HCT116 (cell line): ENCODE measurements at regions not wholly inside any gene's neighbourhood (a gene's known extent, or its start where the extent isn't known, plus 50 kb on each side); places are given as distances from the start of the nearest gene placed in this dataset.

Source experiments
- ATAC-seq: fragments of 200-7000 bp; cut with Tn5 transposase; 2 replicates; pipeline ENCODE4 v1.9.1; 2020; ENCODE audit warnings: mild to moderate bottlenecking, moderate library complexity
- BruUV-seq: library from RNA; stranded (reverse); fragments of 400-500 nt; replicated peaks from 2 replicates; lab custom pipeline; 2021; lab: Mats Ljungman, UMichigan
- CTCF ChIA-PET: fragments of 300-600 bp; sonication (Branson Sonifier 250); formaldehyde crosslinking; loops from one replicate; lab custom pipeline; 2021; ENCODE audit warnings: antibody characterized with exemption; lab: Charles Lee
- POLR2A ChIA-PET: fragments of 300-600, 350-600 bp; sonication (Branson Sonifier 250); formaldehyde crosslinking; loops from one replicate; lab custom pipeline; 2021; ENCODE audit warnings: antibody characterized with exemption; lab: Charles Lee
- RAD21 ChIA-PET, 2 experiments: fragments of 300-600 bp; sonication (Branson Sonifier 250); formaldehyde crosslinking; loops; one replicate each; lab custom pipeline; 2023; ENCODE audit warnings: low total read pairs in 2 of 2; ENCODE audit not compliant: uncharacterized antibody in 2 of 2, unreplicated experiment in 2 of 2, low non-redundant PET in 1 of 2; lab: Charles Lee
- DNase-seq: peaks from one replicate; pipeline ENCODE4 v3.0.0-alpha.2; 2010; ENCODE audit warnings: low read depth, low spot score
- H2AFZ ChIP-seq: fragments of 200-600 bp; shearing (Covaris generic), sonication (generic); 2 replicates; pipeline ENCODE4 v1.6.1; 2017; ENCODE audit warnings: low read depth, mixed run types, mixed read lengths, antibody characterized with exemption, low read length; ENCODE audit not compliant: poor library complexity, severe bottlenecking
- H3K27ac ChIP-seq: 2 replicates; pipeline ENCODE4 v1.5.1; 2012; ENCODE audit warnings: low read depth, low read length
- H3K27me3 ChIP-seq: fragments of 200-600 bp; sonication (generic); 2 replicates; pipeline ENCODE4 v1.6.1; 2016; ENCODE audit warnings: mixed run types, low read length, mixed read lengths; ENCODE audit not compliant: insufficient read depth
- H3K36me3 ChIP-seq, 2 experiments: fragments of 200-500 bp in 1 of 2; fragments of 200-600 bp in 1 of 2; sonication (Bioruptor generic) in 1 of 2; sonication (generic) in 1 of 2; 2 replicates each; pipeline versions ENCODE4 v1.5.1 to v1.6.1; 2014 to 2016; ENCODE audit warnings: low read length in 2 of 2, inconsistent platforms in 1 of 2, mixed read lengths in 1 of 2, mixed run types in 1 of 2; ENCODE audit not compliant: insufficient read depth in 2 of 2, control insufficient read depth in 1 of 2
- H3K4me1 ChIP-seq, 2 experiments: fragments of 200-600 bp in 1 of 2; sonication (generic) in 1 of 2; 2 replicates each; pipeline versions ENCODE4 v1.5.1 to v1.6.1; 2012 to 2017; ENCODE audit warnings: low read length in 2 of 2, inconsistent platforms in 1 of 2, mild to moderate bottlenecking in 1 of 2, mixed read lengths in 1 of 2, mixed run types in 1 of 2, moderate library complexity in 1 of 2; ENCODE audit not compliant: insufficient read depth in 2 of 2, control insufficient read depth in 1 of 2
- H3K4me2 ChIP-seq: fragments of 200-600 bp; sonication (generic); 2 replicates; pipeline ENCODE4 v1.6.1; 2017; ENCODE audit warnings: mixed run types, low read length, mixed read lengths
- H3K4me3 ChIP-seq, 2 experiments: fragments of 200-600 bp in 1 of 2; sonication (generic) in 1 of 2; replicated peaks in 1 of 2; 2 replicates each; pipeline ENCODE4 v1.5.1; 2011 to 2016; ENCODE audit warnings: low read length in 2 of 2, control low read depth in 1 of 2, low read depth in 1 of 2, mild to moderate bottlenecking in 1 of 2, mixed read lengths in 1 of 2, mixed run types in 1 of 2
- H3K79me2 ChIP-seq: fragments of 200-600 bp; sonication (generic); 2 replicates; pipeline ENCODE4 v1.6.1; 2017; ENCODE audit warnings: mild to moderate bottlenecking, mixed run types, low read length, moderate library complexity, mixed read lengths; ENCODE audit not compliant: insufficient read depth
- H3K9ac ChIP-seq: fragments of 200-600 bp; sonication (generic); 2 replicates; pipeline ENCODE4 v1.6.1; 2016; ENCODE audit warnings: low read length, mixed read lengths
- H3K9me2 ChIP-seq: fragments of 200-600 bp; sonication (generic), shearing (Covaris generic); 2 replicates; pipeline ENCODE4 v1.6.1; 2017; ENCODE audit warnings: mixed run types, mild to moderate bottlenecking, moderate library complexity; ENCODE audit not compliant: insufficient read depth
- H3K9me3 ChIP-seq, 2 experiments: fragments of 200-500 bp in 1 of 2; fragments of 200-600 bp in 1 of 2; sonication (Bioruptor generic) in 1 of 2; sonication (generic) in 1 of 2; 2 replicates each; pipeline ENCODE4 v1.6.1; 2014 to 2017; ENCODE audit warnings: low read length in 2 of 2, mixed read lengths in 2 of 2, inconsistent platforms in 1 of 2, low read depth in 1 of 2, mild to moderate bottlenecking in 1 of 2, mixed run types in 1 of 2, moderate library complexity in 1 of 2; ENCODE audit not compliant: control insufficient read depth in 1 of 2, insufficient read depth in 1 of 2
- H4K20me1 ChIP-seq: fragments of 200-600 bp; sonication (generic), shearing (Covaris generic); 2 replicates; pipeline ENCODE4 v1.6.1; 2017; ENCODE audit warnings: mixed run types, mild to moderate bottlenecking, moderate library complexity; ENCODE audit not compliant: insufficient read depth
- FOSL1 ChIP-seq: IDR thresholded peaks from 2 replicates; pipeline ENCODE4 v1.6.1; 2012; ENCODE audit warnings: low read depth
- POLR2AphosphoS5 ChIP-seq: IDR thresholded peaks from 2 replicates; pipeline ENCODE4 v1.6.1; 2011; ENCODE audit warnings: mild to moderate bottlenecking, low read depth, low read length, moderate library complexity
- RAD21 ChIP-seq: IDR thresholded peaks from 2 replicates; pipeline ENCODE4 v1.6.1; 2012; ENCODE audit warnings: low read depth, mild to moderate bottlenecking
- TCF7L2 ChIP-seq: IDR thresholded peaks from 2 replicates; pipeline ENCODE4 v1.7.0; 2011; ENCODE audit warnings: borderline replicate concordance, inconsistent platforms; ENCODE audit not compliant: insufficient read depth, insufficient read length; ENCODE audit errors: extremely low read depth
- intact Hi-C: fragments of 100-400 bp; cut with micrococcal nuclease; formaldehyde crosslinking; loops from 2 replicates; pipeline ENCODE4 v1.10.0; 2022

DNA sequence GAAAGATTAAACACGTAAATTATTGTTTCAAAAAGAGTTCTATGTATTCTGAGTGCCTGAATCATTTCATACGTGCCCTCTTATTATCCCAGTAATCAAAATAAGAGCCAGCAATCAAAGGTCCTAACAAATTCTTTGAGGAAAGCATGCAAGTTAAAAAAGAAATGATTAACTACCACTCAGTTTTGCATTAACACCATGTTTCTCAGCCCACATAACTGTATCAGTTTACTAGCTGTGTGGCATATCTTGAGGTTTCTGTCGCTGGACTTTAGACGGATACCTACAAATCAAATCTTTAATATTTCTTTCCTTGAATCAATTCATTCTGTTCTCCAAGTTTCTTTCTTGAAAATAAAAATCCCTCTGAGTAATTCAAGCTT is 668.9 kb upstream of the CHAC2 start:
- no peaks in the 10 kb centered on the region for H3K36me3 ChIP-seq
- no peaks in the 10 kb centered on the region for H3K9me2 ChIP-seq
- H3K4me1 ChIP-seq, result peaks cover 0 to 5% of the 10 kb centered on the region in 2 experiments; a peak in 3 of 4 replicates
- ATAC-seq, result no peak
- H3K27me3 ChIP-seq, result no peaks in the 10 kb centered on the region
- CTCF ChIA-PET, result no interaction called here
- H3K4me2 ChIP-seq, result no peak overlapping the region
- no peak for TF ChIP-seq TCF7L2
- TF ChIP-seq FOSL1, result no peak
- TF ChIP-seq, all 23 proteins: peak for 0
- Histone ChIP-seq H3K27ac (no peak overlapping the region), H3K9me3 (no peaks in the 10 kb centered on the region), H3K79me2 (no peaks in the 10 kb centered on the region), H3K9ac (no peak overlapping the region), H4K20me1 (no peaks in the 10 kb centered on the region), H2AFZ (no peak overlapping the region), H3K4me3 (no peak overlapping the region)
- POLR2A ChIA-PET, result no interaction called here
- RAD21 ChIA-PET, result no interaction called here
- no TSS peak for BruUV-seq
- intact Hi-C loops, result no loop called here
- DNase-seq, result no peak

DNA sequence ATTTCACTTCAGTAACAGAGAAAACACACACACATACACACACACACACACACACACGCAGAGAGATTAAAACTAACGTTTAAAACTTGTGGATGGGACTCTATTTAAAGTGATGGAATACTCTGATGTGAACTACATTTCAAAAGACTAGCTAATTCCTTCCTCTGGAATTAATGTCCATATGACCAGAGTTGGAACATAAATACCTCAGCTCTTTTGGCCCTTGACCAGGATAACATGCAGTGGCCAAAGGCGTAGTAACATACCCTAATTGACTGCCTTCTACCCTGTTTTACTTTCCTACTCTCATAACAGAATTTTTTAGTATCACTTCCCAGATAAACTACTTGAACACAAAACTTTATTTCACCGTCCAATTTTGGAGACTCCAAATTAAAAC is 671.3 kb upstream of the CHAC2 start:
- Histone ChIP-seq H3K9ac (no peak overlapping the region), H3K4me2 (no peak overlapping the region), H4K20me1 (no peaks in the 10 kb centered on the region), H3K4me3 (no peak overlapping the region), H2AFZ (no peak overlapping the region), H3K27ac (no peak overlapping the region)
- RAD21 ChIA-PET, result no interaction called here
- DNase-seq (no peak), ATAC-seq (no peak)
- intact Hi-C loops, result no loop called here
- TF ChIP-seq POLR2AphosphoS5, result no peak
- no peak for TF ChIP-seq RAD21
- TF ChIP-seq, all 23 proteins: peak for 0
- no peaks in the 10 kb centered on the region for H3K4me1 ChIP-seq
- ChIA-PET POLR2A (no interaction called here), CTCF (no interaction called here)
- H3K36me3 ChIP-seq, result no peaks in the 10 kb centered on the region
- H3K9me3 ChIP-seq, result no peaks in the 10 kb centered on the region
- no TSS peak for BruUV-seq
- no peaks in the 10 kb centered on the region for H3K79me2 ChIP-seq
- no peaks in the 10 kb centered on the region for H3K27me3 ChIP-seq
- H3K9me2 ChIP-seq, result no peaks in the 10 kb centered on the region
